IPS-18a (cell line): ENCODE measurements at regions not wholly inside any gene's neighbourhood (a gene's known extent, or its start where the extent isn't known, plus 50 kb on each side); places are given as distances from the start of the nearest gene placed in this dataset.
"Not testable (repeated sequence)": the region's sequence is repeated elsewhere in the genome, so short reads cannot be mapped to it uniquely, and the experiment has no call there.

Source experiments
- H3K27ac ChIP-seq: one replicate; pipeline ENCODE4 v1.5.1; 2013; ENCODE audit warnings: low read length
- H3K27me3 ChIP-seq: one replicate; pipeline ENCODE4 v1.6.1; 2013; ENCODE audit warnings: mild to moderate bottlenecking, low read length; ENCODE audit not compliant: control insufficient read depth, insufficient read depth
- H3K36me3 ChIP-seq: one replicate; pipeline ENCODE4 v1.6.1; 2013; ENCODE audit warnings: low read depth, low read length; ENCODE audit not compliant: control insufficient read depth
- H3K4me1 ChIP-seq: one replicate; pipeline ENCODE4 v1.6.1; 2013; ENCODE audit warnings: low read depth, low read length; ENCODE audit not compliant: control insufficient read depth
- H3K4me3 ChIP-seq: one replicate; pipeline ENCODE4 v1.5.1; 2013; ENCODE audit warnings: low read length
- H3K9ac ChIP-seq: one replicate; pipeline ENCODE4 v1.6.1; 2013; ENCODE audit warnings: mild to moderate bottlenecking, low read length, moderate library complexity
- H3K9me3 ChIP-seq: one replicate; pipeline ENCODE4 v1.6.1; 2013; ENCODE audit warnings: low read depth, low read length; ENCODE audit not compliant: control insufficient read depth

- no peaks in the 10 kb centered on the region for H3K36me3 ChIP-seq
- no peak overlapping the region for H3K27ac ChIP-seq
- H3K9me3 ChIP-seq = no peaks in the 10 kb centered on the region
- H3K27me3 ChIP-seq = no peaks in the 10 kb centered on the region
- no peak overlapping the region for H3K4me3 ChIP-seq
- no peak overlapping the region for H3K9ac ChIP-seq
- no peaks in the 10 kb centered on the region for H3K4me1 ChIP-seq
Observed at GRCh38 chr2:175728032-175728431, 274.0 kb downstream of the LNPK start.

- no peak overlapping the region for H3K27ac ChIP-seq
- H3K27me3 ChIP-seq = no peaks in the 10 kb centered on the region
- no peak overlapping the region for H3K4me3 ChIP-seq
- no peaks in the 10 kb centered on the region for H3K4me1 ChIP-seq
- no peaks in the 10 kb centered on the region for H3K36me3 ChIP-seq
- no peak overlapping the region for H3K9ac ChIP-seq
- no peaks in the 10 kb centered on the region for H3K9me3 ChIP-seq
Observed at GRCh38 chr2:175726223-175726622, 275.8 kb downstream of the LNPK start.

GRCh38 chr2:175709248-175709647, 292.8 kb downstream of the LNPK start:
- H3K9me3 ChIP-seq = no peaks in the 10 kb centered on the region
- peaks cover 2% of the 10 kb centered on the region for H3K4me1 ChIP-seq
- no peak overlapping the region for H3K4me3 ChIP-seq
- H3K36me3 ChIP-seq = no peaks in the 10 kb centered on the region
- no peak overlapping the region for H3K27ac ChIP-seq
- no peak overlapping the region for H3K9ac ChIP-seq
- no peaks in the 10 kb centered on the region for H3K27me3 ChIP-seq

- no peak overlapping the region for H3K27ac ChIP-seq
- H3K36me3 ChIP-seq = no peaks in the 10 kb centered on the region
- H3K9me3 ChIP-seq = no peaks in the 10 kb centered on the region
- peaks cover 2% of the 10 kb centered on the region for H3K4me1 ChIP-seq
- H3K9ac ChIP-seq = no peak overlapping the region
- no peak overlapping the region for H3K4me3 ChIP-seq
- no peaks in the 10 kb centered on the region for H3K27me3 ChIP-seq
Observed at GRCh38 chr2:175707322-175707721, 294.7 kb downstream of the LNPK start.

DNA sequence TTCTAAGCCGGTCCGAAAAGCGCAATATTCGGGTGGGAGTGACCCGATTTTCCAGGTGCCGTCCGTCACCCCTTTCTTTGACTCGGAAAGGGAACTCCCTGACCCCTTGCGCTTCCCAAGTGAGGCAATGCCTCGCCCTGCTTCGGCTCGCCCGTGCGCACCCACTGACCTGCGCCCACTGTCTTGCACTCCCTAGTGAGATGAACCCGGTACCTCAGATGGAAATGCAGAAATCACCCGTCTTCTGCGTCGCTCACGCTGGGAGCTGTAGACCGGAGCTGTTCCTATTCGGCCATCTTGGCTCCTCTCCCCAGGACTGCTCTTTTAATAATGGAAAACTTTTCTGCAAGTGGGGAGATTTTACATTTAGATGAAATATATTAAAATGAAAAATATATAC, 297.5 kb downstream of the LNPK start:
- not testable (repeated sequence) for H3K4me1 ChIP-seq

DNA sequence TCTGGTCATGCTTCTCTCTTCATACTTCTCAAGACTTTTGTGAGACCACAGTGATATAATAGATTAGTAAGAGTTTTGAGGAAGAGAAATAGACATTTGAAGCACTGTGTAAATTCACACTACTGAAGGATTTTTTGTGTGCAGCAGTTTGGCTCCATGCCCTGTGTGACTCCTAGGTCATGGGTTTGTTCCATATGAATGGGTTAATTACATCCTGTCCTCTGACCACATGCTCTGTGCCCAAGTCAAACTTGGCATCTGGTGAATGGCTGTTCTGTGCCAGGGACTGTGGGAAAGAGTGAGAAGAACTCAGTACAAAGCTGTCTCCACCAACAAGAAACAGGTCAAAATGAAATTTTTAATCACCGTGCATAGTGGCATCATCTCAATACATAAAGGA, 304.0 kb downstream of the LNPK start:
- H3K9me3 ChIP-seq = no peaks in the 10 kb centered on the region
- H3K4me3 ChIP-seq = no peak overlapping the region
- H3K9ac ChIP-seq = no peak overlapping the region
- H3K36me3 ChIP-seq = no peaks in the 10 kb centered on the region
- no peak overlapping the region for H3K27ac ChIP-seq
- no peaks in the 10 kb centered on the region for H3K4me1 ChIP-seq
- H3K27me3 ChIP-seq = no peaks in the 10 kb centered on the region

More for the DNA sequence above, 297.5 kb downstream of the LNPK start:
- H3K4me3 ChIP-seq, H3K36me3 ChIP-seq, H3K9ac ChIP-seq, H3K27ac ChIP-seq, H3K27me3 ChIP-seq, H3K9me3 ChIP-seq: not testable (repeated sequence)

GRCh38 chr2:175690113-175690837, 311.8 kb downstream of the LNPK start:
- H3K27ac ChIP-seq = no peak overlapping the region
- no peak overlapping the region for H3K9ac ChIP-seq
- no peaks in the 10 kb centered on the region for H3K36me3 ChIP-seq
- no peak overlapping the region for H3K4me3 ChIP-seq
- no peaks in the 10 kb centered on the region for H3K27me3 ChIP-seq
- H3K9me3 ChIP-seq = no peaks in the 10 kb centered on the region
- H3K4me1 ChIP-seq = no peaks in the 10 kb centered on the region

GRCh38 chr2:175688243-175688642, 313.8 kb downstream of the LNPK start:
- no peaks in the 10 kb centered on the region for H3K4me1 ChIP-seq
- H3K27ac ChIP-seq = no peak overlapping the region
- H3K36me3 ChIP-seq = no peaks in the 10 kb centered on the region
- H3K27me3 ChIP-seq = no peaks in the 10 kb centered on the region
- H3K9ac ChIP-seq = no peak overlapping the region
- H3K4me3 ChIP-seq = no peak overlapping the region
- no peaks in the 10 kb centered on the region for H3K9me3 ChIP-seq

DNA sequence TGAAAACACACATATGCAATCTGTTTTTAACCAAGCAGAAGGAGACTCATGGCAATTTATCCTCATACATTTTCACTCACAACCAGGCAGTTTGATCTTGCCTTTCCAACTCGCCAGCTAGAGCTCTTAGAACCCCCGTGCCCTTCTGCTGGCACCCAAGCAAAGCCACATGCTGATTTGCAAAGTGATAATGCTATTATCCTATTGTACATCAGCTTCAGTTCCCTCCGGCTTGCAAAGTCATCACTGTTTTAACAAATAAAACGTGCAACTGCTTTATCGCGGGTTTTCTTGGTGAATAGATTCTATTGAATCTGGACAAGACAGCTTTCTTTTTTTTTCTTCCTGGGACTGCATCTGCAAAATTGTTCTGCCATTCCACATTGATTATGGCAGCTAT, 314.6 kb downstream of the LNPK start:
- no peak overlapping the region for H3K4me3 ChIP-seq
- no peaks in the 10 kb centered on the region for H3K4me1 ChIP-seq
- no peaks in the 10 kb centered on the region for H3K9me3 ChIP-seq
- H3K36me3 ChIP-seq = no peaks in the 10 kb centered on the region
- no peaks in the 10 kb centered on the region for H3K27me3 ChIP-seq
- H3K9ac ChIP-seq = no peak overlapping the region
- H3K27ac ChIP-seq = no peak overlapping the region

GRCh38 chr2:175686002-175686401, 316.1 kb downstream of the LNPK start:
- Histone ChIP-seq H3K36me3 (no peaks in the 10 kb centered on the region), H3K27me3 (no peaks in the 10 kb centered on the region), H3K4me3 (no peak overlapping the region), H3K27ac (no peak overlapping the region), H3K9ac (no peak overlapping the region), H3K4me1 (no peaks in the 10 kb centered on the region), H3K9me3 (no peaks in the 10 kb centered on the region)

DNA sequence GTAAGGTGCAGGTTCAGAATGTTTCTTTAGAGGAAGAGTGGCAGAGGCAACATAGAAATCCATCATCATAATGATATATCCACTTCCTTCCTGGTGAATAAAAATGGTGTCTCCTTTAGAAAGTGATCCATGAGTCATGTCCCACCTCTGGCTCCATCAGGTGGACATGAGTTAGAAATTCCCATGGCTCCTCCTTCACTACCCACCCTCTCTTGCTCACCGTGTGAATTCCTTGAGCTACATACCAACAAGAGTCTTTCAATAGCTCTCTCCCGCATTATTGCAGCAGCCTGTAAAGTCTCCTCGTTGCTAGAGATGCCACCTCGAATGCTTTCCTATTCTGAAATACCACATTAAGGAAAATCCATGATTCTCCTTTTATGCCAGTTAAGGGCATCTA, 317.6 kb downstream of the LNPK start:
- Histone ChIP-seq H3K36me3 (no peaks in the 10 kb centered on the region), H3K4me1 (no peaks in the 10 kb centered on the region), H3K9me3 (no peaks in the 10 kb centered on the region), H3K9ac (no peak overlapping the region), H3K27me3 (no peaks in the 10 kb centered on the region), H3K4me3 (no peak overlapping the region), H3K27ac (no peak overlapping the region)

GRCh38 chr2:175679728-175680127, 322.3 kb downstream of the LNPK start:
- Histone ChIP-seq H3K27ac (no peak overlapping the region), H3K9me3 (no peaks in the 10 kb centered on the region), H3K4me1 (no peaks in the 10 kb centered on the region), H3K27me3 (no peaks in the 10 kb centered on the region), H3K9ac (no peak overlapping the region), H3K4me3 (no peak overlapping the region), H3K36me3 (no peaks in the 10 kb centered on the region)
